ENCODE measurements at regions not wholly inside any gene's neighbourhood (a gene's known extent, or its start where the extent isn't known, plus 50 kb on each side); places are given as distances from the start of the nearest gene placed in this dataset.

DNA sequence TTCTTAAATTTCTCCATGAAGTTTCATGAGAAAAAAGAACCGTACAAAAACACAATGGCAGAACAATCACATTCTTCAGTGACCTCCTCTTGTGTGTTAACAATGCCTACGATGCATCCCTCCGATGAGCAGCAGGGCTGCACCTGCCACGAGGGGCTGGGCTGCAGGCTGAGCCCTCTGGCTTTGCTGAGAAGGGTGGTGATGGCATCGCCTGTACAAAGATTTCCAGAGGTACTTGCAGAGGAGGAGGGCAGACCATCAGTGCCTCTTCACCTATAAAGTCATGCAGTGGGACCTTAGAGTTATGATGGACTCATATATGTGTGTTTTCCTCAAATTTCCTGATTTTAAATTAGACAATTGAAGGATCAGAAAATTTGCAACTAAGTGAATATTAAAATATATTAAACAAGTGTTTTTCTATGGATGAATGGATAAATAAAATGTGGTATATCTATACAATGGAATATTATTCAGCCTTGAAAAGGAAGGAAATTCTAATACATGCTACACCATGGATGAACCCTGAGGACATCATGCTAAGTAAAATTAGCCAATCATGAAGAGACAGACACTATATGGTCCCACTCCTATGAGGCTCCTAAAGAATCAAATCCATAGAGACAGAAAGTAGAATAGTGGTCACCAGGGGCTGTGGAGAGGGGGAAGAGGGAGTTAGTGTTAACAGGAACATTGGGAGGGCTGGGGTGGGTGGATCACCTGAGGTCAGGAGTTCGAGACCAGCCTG is 489.3 kb downstream of the SIPA1L2 start:
- Histone ChIP-seq H3K4me1 (peaks cover 13 to 25% (median 21%) of the 10 kb centered on the region in 4 donors), H3K27me3 (no peaks in the 10 kb centered on the region), H3K36me3 (no peaks in the 10 kb centered on the region), H3K27ac (replicated peaks in 1 of 4) (no peak overlapping the region), H3K9me3 (peaks cover 0 to 7% (median 2%) of the 10 kb centered on the region in 4 donors), H3K4me3 (no peak overlapping the region)
- no peak for DNase-seq (ENCODE audit: extremely low spot score)
- 78% methylated on average over 6 of the region's 6 CpGs for WGBS
- intact Hi-C loops (cut with DNase I): loop anchor here (10.0 kb wide), 1 partner anchor 484 kb away; no protein-coding TSS in a partner anchor
- no peak for TF ChIP-seq POLR2A (IDR thresholded peaks at IDR 0.05; ENCODE audit: low read depth)

DNA sequence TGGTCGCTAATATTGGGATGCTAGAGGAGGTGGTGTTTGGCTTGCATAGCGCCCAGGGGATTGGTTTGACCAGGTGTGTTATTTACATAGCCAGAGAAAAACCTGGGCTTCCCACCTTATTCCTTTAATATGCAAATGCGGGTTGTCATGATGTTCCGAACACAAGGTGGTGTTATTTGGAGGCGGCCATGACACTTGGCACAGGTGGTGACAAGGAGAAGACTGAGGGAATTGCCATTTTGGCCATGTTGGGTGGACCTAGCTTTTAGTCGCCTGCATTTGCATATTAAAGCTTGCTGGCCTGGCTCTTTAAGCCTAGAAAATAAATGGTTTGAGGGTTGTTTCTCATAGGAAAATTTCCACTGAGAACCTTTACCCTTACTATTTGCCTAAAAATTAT is 490.5 kb downstream of the SIPA1L2 start:
- intact Hi-C loops (cut with DNase I): no loop called here
- WGBS: 97% methylated on average over 6 of the region's 6 CpGs
- Histone ChIP-seq H3K36me3 (no peaks in the 10 kb centered on the region), H3K4me1 (peaks cover 13 to 25% (median 21%) of the 10 kb centered on the region in 4 donors), H3K27me3 (no peaks in the 10 kb centered on the region), H3K9me3 (peaks cover 0 to 7% (median 2%) of the 10 kb centered on the region in 4 donors), H3K4me3 (no peak overlapping the region), H3K27ac (replicated peaks in 1 of 4) (no peak overlapping the region)
- no peak for TF ChIP-seq POLR2A (IDR thresholded peaks at IDR 0.05; ENCODE audit: low read depth)
- TF ChIP-seq POLR2AphosphoS5 (IDR thresholded peaks at IDR 0.05): no peak
- TF ChIP-seq EP300 (IDR thresholded peaks at IDR 0.05): no peak
- TF ChIP-seq, protein P1, sequence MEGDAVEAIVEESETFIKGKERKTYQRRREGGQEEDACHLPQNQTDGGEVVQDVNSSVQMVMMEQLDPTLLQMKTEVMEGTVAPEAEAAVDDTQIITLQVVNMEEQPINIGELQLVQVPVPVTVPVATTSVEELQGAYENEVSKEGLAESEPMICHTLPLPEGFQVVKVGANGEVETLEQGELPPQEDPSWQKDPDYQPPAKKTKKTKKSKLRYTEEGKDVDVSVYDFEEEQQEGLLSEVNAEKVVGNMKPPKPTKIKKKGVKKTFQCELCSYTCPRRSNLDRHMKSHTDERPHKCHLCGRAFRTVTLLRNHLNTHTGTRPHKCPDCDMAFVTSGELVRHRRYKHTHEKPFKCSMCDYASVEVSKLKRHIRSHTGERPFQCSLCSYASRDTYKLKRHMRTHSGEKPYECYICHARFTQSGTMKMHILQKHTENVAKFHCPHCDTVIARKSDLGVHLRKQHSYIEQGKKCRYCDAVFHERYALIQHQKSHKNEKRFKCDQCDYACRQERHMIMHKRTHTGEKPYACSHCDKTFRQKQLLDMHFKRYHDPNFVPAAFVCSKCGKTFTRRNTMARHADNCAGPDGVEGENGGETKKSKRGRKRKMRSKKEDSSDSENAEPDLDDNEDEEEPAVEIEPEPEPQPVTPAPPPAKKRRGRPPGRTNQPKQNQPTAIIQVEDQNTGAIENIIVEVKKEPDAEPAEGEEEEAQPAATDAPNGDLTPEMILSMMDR (IDR thresholded peaks at IDR 0.05): no peak
- DNase-seq (ENCODE audit: extremely low spot score): no peak

DNA sequence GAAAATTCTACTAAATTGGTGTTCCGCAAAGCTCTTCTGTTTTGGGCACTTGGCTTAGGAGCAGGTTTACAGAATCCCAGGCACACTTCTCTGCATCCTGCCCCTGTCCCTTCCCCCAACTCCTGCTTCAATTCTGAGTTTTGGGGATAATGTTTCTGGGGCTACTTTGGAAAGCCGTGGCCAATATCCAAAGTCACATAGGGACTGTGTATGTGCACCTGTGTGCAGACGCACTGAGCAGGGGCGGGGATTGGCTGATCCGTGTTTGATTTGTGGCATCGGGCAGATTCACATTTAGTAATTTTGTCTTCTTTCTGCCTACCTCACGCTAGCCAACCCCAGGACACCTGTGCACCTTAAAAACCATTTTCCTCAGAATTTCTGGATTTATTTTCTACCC is 491.9 kb downstream of the SIPA1L2 start:
- Histone ChIP-seq H3K27me3 (no peaks in the 10 kb centered on the region), H3K36me3 (no peaks in the 10 kb centered on the region), H3K9me3 (peaks cover 0 to 7% (median 2%) of the 10 kb centered on the region in 4 donors), H3K4me3 (no peak overlapping the region), H3K27ac (replicated peaks in 1 of 4) (no peak overlapping the region), H3K4me1 (peaks cover 5 to 12% (median 11%) of the 10 kb centered on the region in 4 donors)
- TF ChIP-seq, protein P1 (IDR thresholded peaks at IDR 0.05): no peak
- TF ChIP-seq EP300 (IDR thresholded peaks at IDR 0.05): no peak
- 93% methylated on average over 7 of the region's 7 CpGs for WGBS
- intact Hi-C loops (cut with DNase I): no loop called here
- DNase-seq (ENCODE audit: extremely low spot score): no peak

DNA sequence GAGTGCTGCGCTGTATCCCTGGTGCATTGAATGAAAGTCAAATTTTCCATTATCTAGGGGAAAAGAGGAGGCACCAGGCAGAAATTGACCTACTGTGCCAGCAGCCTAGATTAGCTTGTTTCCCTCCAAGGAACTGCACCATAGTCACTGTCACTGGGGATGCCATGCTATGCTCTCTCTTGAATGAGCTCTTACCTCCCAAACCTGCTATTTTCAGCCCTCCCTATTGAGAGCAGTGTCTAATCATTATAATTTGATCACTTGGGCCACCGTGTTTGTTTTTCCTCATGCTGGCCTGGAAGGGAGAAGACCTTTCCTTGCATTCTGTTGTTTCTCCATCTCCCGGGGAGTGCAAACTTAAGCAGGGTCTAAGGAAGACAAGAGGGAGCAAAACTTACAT is 492.9 kb downstream of the SIPA1L2 start:
- Histone ChIP-seq H3K9me3 (peaks cover 0 to 7% (median 2%) of the 10 kb centered on the region in 4 donors), H3K36me3 (no peaks in the 10 kb centered on the region), H3K4me3 (no peak overlapping the region), H3K27me3 (no peaks in the 10 kb centered on the region), H3K27ac (replicated peaks in 1 of 4) (no peak overlapping the region), H3K4me1 (peaks cover 0 to 2% (median 2%) of the 10 kb centered on the region in 4 donors)
- WGBS: 84% methylated on average over 3 of the region's 3 CpGs
- TF ChIP-seq POLR2A (IDR thresholded peaks at IDR 0.05; ENCODE audit: low read depth): no peak
- intact Hi-C loops (cut with DNase I): no loop called here
- no peak for DNase-seq (ENCODE audit: extremely low spot score)

DNA sequence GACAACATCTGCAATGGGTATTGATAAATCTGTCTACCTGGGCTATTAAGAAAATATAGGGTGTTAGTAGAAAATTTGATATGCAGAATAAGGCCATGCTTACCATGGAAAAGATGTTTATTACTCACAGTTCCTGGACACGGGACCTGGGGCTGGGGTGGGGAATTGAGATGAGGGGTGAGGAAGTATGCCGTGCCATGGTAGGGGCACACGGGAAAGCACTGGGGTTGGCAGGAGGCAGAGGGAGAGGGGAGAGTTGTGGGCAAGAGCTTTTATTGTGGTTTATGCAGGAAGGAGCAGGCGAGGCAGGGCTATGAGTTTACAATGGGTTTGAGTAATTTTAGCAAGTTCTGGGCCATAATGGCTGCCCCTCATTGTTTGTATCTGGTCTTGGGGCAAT is 493.8 kb downstream of the SIPA1L2 start:
- DNase-seq (ENCODE audit: extremely low spot score): no peak
- intact Hi-C loops (cut with DNase I): no loop called here
- H3K27me3 ChIP-seq: no peaks in the 10 kb centered on the region
- H3K4me1 ChIP-seq: no peaks in the 10 kb centered on the region
- no peak overlapping the region for H3K27ac ChIP-seq (replicated peaks in 1 of 4)
- H3K4me3 ChIP-seq: no peak overlapping the region
- WGBS: 94% methylated on average over 4 of the region's 4 CpGs
- H3K36me3 ChIP-seq: no peaks in the 10 kb centered on the region
- peaks cover 0 to 7% (median 2%) of the 10 kb centered on the region in 4 donors for H3K9me3 ChIP-seq
- TF ChIP-seq EP300 (IDR thresholded peaks at IDR 0.05): no peak
- TF ChIP-seq, protein P1 (IDR thresholded peaks at IDR 0.05): no peak
- TF ChIP-seq POLR2A (IDR thresholded peaks at IDR 0.05; ENCODE audit: low read depth): no peak
- TF ChIP-seq POLR2AphosphoS5 (IDR thresholded peaks at IDR 0.05): no peak

DNA sequence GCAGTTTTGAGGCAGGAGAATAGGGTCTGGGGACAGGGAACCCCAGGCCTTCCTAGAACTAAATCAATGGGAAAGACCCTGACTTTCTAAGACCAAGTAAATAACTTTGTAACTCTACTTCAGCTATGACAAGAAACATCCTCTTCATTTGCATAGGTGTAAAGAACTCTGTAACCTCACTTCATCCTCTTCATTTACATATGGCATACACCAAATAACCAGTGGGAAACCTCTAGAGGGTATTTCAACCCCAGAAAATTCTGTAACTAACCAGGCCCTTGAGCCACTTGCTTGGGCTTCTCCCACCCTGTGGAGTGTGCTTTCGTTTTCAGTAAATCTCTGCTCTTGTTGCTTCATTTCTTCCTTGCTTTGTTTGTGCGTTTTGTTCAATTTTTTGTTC is 495.6 kb downstream of the SIPA1L2 start:
- Histone ChIP-seq H3K27me3 (no peaks in the 10 kb centered on the region), H3K36me3 (no peaks in the 10 kb centered on the region), H3K4me1 (no peaks in the 10 kb centered on the region), H3K9me3 (no peaks in the 10 kb centered on the region), H3K4me3 (no peak overlapping the region), H3K27ac (replicated peaks in 1 of 4) (no peak overlapping the region)
- WGBS: 92% methylated on average over 2 of the region's 2 CpGs
- intact Hi-C loops (cut with DNase I): no loop called here
- TF ChIP-seq POLR2AphosphoS5 (IDR thresholded peaks at IDR 0.05) (no peak), POLR2A (IDR thresholded peaks at IDR 0.05; ENCODE audit: low read depth) (no peak), EP300 (IDR thresholded peaks at IDR 0.05) (no peak)
- TF ChIP-seq, protein P1 (IDR thresholded peaks at IDR 0.05): no peak
- no peak for DNase-seq (ENCODE audit: extremely low spot score)

All from esophagus muscularis mucosa (tissue), 4 donors.